H9 (cell line): ENCODE measurements at regions not wholly inside any gene's neighbourhood (a gene's known extent, or its start where the extent isn't known, plus 50 kb on each side); places are given as distances from the start of the nearest gene placed in this dataset.

Experiments used
- DNase-seq: peaks from one replicate; pipeline ENCODE4 v3.0.0-alpha.2; 2017
- H2AFZ ChIP-seq: one replicate; pipeline ENCODE4 v1.6.1; 2013; ENCODE audit warnings: mild to moderate bottlenecking, low read length, control low read depth, moderate library complexity
- H2AK5ac ChIP-seq: 2 replicates; pipeline ENCODE4 v1.6.1; 2013; ENCODE audit warnings: low read length, control low read depth, mixed read lengths; ENCODE audit not compliant: insufficient read length
- H2BK120ac ChIP-seq: one replicate; pipeline ENCODE4 v1.6.1; 2013; ENCODE audit warnings: low read depth, mild to moderate bottlenecking, low read length, control low read depth, inconsistent platforms; ENCODE audit not compliant: poor library complexity, severe bottlenecking
- H2BK12ac ChIP-seq: 2 replicates; pipeline ENCODE4 v1.6.1; 2013; ENCODE audit warnings: low read length, control low read depth, mixed read lengths, low read depth; ENCODE audit not compliant: insufficient read length
- H2BK15ac ChIP-seq: 2 replicates; pipeline ENCODE4 v1.6.1; 2013; ENCODE audit warnings: low read depth, low read length, control low read depth
- H2BK20ac ChIP-seq: one replicate; pipeline ENCODE4 v1.6.1; 2013; ENCODE audit warnings: low read depth, mild to moderate bottlenecking, low read length, control low read depth, inconsistent platforms; ENCODE audit not compliant: poor library complexity, severe bottlenecking
- H2BK5ac ChIP-seq: 2 replicates; pipeline ENCODE4 v1.6.1; 2013; ENCODE audit warnings: low read length, control low read depth, mixed read lengths; ENCODE audit not compliant: insufficient read length
- H3K14ac ChIP-seq: 2 replicates; pipeline ENCODE4 v1.6.1; 2013; ENCODE audit warnings: low read length, control low read depth; ENCODE audit not compliant: insufficient read depth
- H3K18ac ChIP-seq: 2 replicates; pipeline ENCODE4 v1.6.1; 2013; ENCODE audit warnings: low read depth, mild to moderate bottlenecking, mixed read lengths, low read length, control low read depth; ENCODE audit not compliant: insufficient read length
- H3K23ac ChIP-seq: 2 replicates; pipeline ENCODE4 v1.6.1; 2013; ENCODE audit warnings: low read length, control low read depth, mixed read lengths, low read depth; ENCODE audit not compliant: insufficient read length
- H3K23me2 ChIP-seq: 2 replicates; pipeline ENCODE4 v1.6.1; 2013; ENCODE audit warnings: low read depth, mild to moderate bottlenecking, mixed read lengths, low read length, control low read depth; ENCODE audit not compliant: insufficient read length, poor library complexity, severe bottlenecking
- H3K27ac ChIP-seq: 2 replicates; pipeline ENCODE4 v1.5.1; 2013; ENCODE audit warnings: low read length, control low read depth, mixed read lengths, low read depth; ENCODE audit not compliant: insufficient read length
- H3K27me3 ChIP-seq: 2 replicates; pipeline ENCODE4 v1.6.1; 2013; ENCODE audit warnings: low read length, control low read depth, inconsistent platforms; ENCODE audit not compliant: insufficient read depth
- H3K4ac ChIP-seq: 2 replicates; pipeline ENCODE4 v1.6.1; 2013; ENCODE audit warnings: low read depth, mild to moderate bottlenecking, control low read depth, inconsistent platforms, low read length, moderate library complexity
- H3K4me1 ChIP-seq: 2 replicates; pipeline ENCODE4 v1.6.1; 2013; ENCODE audit warnings: low read length, control low read depth, inconsistent platforms; ENCODE audit not compliant: insufficient read depth
- H3K4me2 ChIP-seq: 2 replicates; pipeline ENCODE4 v1.6.1; 2013; ENCODE audit warnings: low read length, control low read depth, mixed read lengths; ENCODE audit not compliant: insufficient read length, insufficient read depth
- H3K56ac ChIP-seq: 2 replicates; pipeline ENCODE4 v1.6.1; 2013; ENCODE audit warnings: low read depth, mild to moderate bottlenecking, mixed read lengths, low read length, control low read depth; ENCODE audit not compliant: insufficient read length
- H3K79me1 ChIP-seq: 2 replicates; pipeline ENCODE4 v1.6.1; 2013; ENCODE audit warnings: low read depth, mild to moderate bottlenecking, moderate library complexity, low read length, control low read depth, inconsistent platforms; ENCODE audit not compliant: insufficient read depth, poor library complexity, severe bottlenecking
- H3K79me2 ChIP-seq: 2 replicates; pipeline ENCODE4 v1.6.1; 2013; ENCODE audit warnings: low read length, control low read depth, inconsistent platforms; ENCODE audit not compliant: insufficient read depth
- H3K9ac ChIP-seq: 2 replicates; pipeline ENCODE4 v1.6.1; 2013; ENCODE audit warnings: low read length, control low read depth, mixed read lengths; ENCODE audit not compliant: insufficient read length; ENCODE audit errors: extremely low read depth
- H3K9me3 ChIP-seq: one replicate; pipeline ENCODE4 v1.6.1; 2013; ENCODE audit warnings: low read depth, low read length, inconsistent platforms; ENCODE audit not compliant: control insufficient read depth
- H3T11ph ChIP-seq: one replicate; pipeline ENCODE4 v1.6.1; 2013; ENCODE audit warnings: mild to moderate bottlenecking, low read length, control low read depth, inconsistent platforms
- H4K20me1 ChIP-seq: one replicate; pipeline ENCODE4 v1.6.1; 2013; ENCODE audit not compliant: control insufficient read depth, insufficient read length, insufficient read depth
- H4K5ac ChIP-seq: 2 replicates; pipeline ENCODE4 v1.6.1; 2013; ENCODE audit warnings: low read depth, mild to moderate bottlenecking, mixed read lengths, low read length, control low read depth; ENCODE audit not compliant: insufficient read length
- H4K8ac ChIP-seq: replicated peaks from 2 replicates; pipeline ENCODE4 v1.6.1; 2013; ENCODE audit warnings: low read length, control low read depth, mixed read lengths, low read depth; ENCODE audit not compliant: insufficient read length
- H4K91ac ChIP-seq: 2 replicates; pipeline ENCODE4 v1.6.1; 2013; ENCODE audit warnings: low read depth, mild to moderate bottlenecking, moderate library complexity, mixed read lengths, low read length, control low read depth; ENCODE audit not compliant: insufficient read length
- H3K27ac Mint-ChIP-seq, 3 experiments: 2 replicates in 2 of 3; 3 replicates in 1 of 3; pipeline ENCODE4 v1.8.0; 2020 to 2021; ENCODE audit warnings: mixed read lengths in 3 of 3, mild to moderate bottlenecking in 1 of 3, moderate library complexity in 1 of 3
- H3K27me3 Mint-ChIP-seq: 2 replicates; pipeline ENCODE4 v1.8.0; 2021; ENCODE audit warnings: low read depth, mild to moderate bottlenecking, moderate library complexity, mixed read lengths
- H3K36me3 Mint-ChIP-seq, 3 experiments: 2 replicates in 2 of 3; 3 replicates in 1 of 3; pipeline ENCODE4 v1.8.0; 2020 to 2021; ENCODE audit warnings: low read depth in 3 of 3, mixed read lengths in 3 of 3; ENCODE audit not compliant: insufficient read depth in 1 of 3
- H3K4me1 Mint-ChIP-seq, 2 experiments: 2 replicates each; pipeline ENCODE4 v1.8.0; 2020; ENCODE audit warnings: mixed read lengths in 2 of 2
- H3K4me3 Mint-ChIP-seq, 2 experiments: 2 replicates in 1 of 2; 3 replicates in 1 of 2; pipeline ENCODE4 v1.8.0; 2020 to 2021; ENCODE audit warnings: mild to moderate bottlenecking in 2 of 2, mixed read lengths in 2 of 2, moderate library complexity in 1 of 2
- H3K9me3 Mint-ChIP-seq, 2 experiments: 2 replicates in 1 of 2; 3 replicates in 1 of 2; pipeline ENCODE4 v1.8.0; 2020; ENCODE audit warnings: mild to moderate bottlenecking in 2 of 2, mixed read lengths in 2 of 2, moderate library complexity in 1 of 2
- CTCF ChIP-seq: fragments of 200-600 bp; sonication (generic); conservative IDR thresholded peaks from 3 replicates; pipeline ENCODE4 v1.8.0; 2021; ENCODE audit warnings: antibody characterized with exemption, mild to moderate bottlenecking
- WGBS: extraction: QIAGEN DNeasy Blood & Tissue Kit; methylation state at CpG from one replicate; pipeline ENCODE4 v1.1.7; 2013; ENCODE audit warnings: missing lambda C conversion rate, low lambda C conversion rate, mixed read lengths; ENCODE audit not compliant: insufficient read length; ENCODE audit errors: extremely low coverage; 5-methylcytosine and 5-hydroxymethylcytosine counted together

- Histone ChIP-seq H2BK120ac (no peak overlapping the region), H4K20me1 (no peaks in the 10 kb centered on the region), H3K14ac (no peak overlapping the region), H2BK15ac (no peak overlapping the region), H3K23ac (no peak overlapping the region), H3T11ph (no peak overlapping the region), H2BK12ac (no peak overlapping the region), H3K23me2 (no peaks in the 10 kb centered on the region), H3K27ac (no peak overlapping the region), H2AFZ (no peak overlapping the region), H3K27me3 (no peaks in the 10 kb centered on the region; the same call in 1 of the 2 replicates), H4K91ac (no peak overlapping the region), H3K79me1 (no peaks in the 10 kb centered on the region), H3K4me2 (no peak overlapping the region), H3K18ac (no peak overlapping the region), H2BK5ac (no peak overlapping the region), H3K4ac (no peak overlapping the region), H4K5ac (no peak overlapping the region), H3K56ac (no peak overlapping the region), H3K9me3 (no peaks in the 10 kb centered on the region), H2AK5ac (no peak overlapping the region), H4K8ac (no peak overlapping the region), H3K79me2 (no peaks in the 10 kb centered on the region), H3K4me1 (no peaks in the 10 kb centered on the region), H3K9ac (no peak overlapping the region), H2BK20ac (no peak overlapping the region)
- no peaks in the 10 kb centered on the region for H3K9me3 Mint-ChIP-seq
- no CpG with 5 or more reads among the region's 7 CpGs for WGBS
- no peak for DNase-seq
- H3K4me1 Mint-ChIP-seq = peaks cover 0 to 3% of the 10 kb centered on the region in 2 experiments; a peak in 1 of 4 replicates
- peaks cover 8% of the 10 kb centered on the region for H3K27me3 Mint-ChIP-seq
- no peak overlapping the region; a peak in 1 of 7 replicates for H3K27ac Mint-ChIP-seq
- H3K4me3 Mint-ChIP-seq = no peak overlapping the region
- H3K36me3 Mint-ChIP-seq = no peaks in the 10 kb centered on the region
- TF ChIP-seq CTCF = no peak
These were observed 63.9 kb upstream of the GRHL3 start for GRCh38 chr1:24255226-24255625.
